ENCODE measurements at regions not wholly inside any gene's neighbourhood (a gene's known extent, or its start where the extent isn't known, plus 50 kb on each side); places are given as distances from the start of the nearest gene placed in this dataset.

DNA sequence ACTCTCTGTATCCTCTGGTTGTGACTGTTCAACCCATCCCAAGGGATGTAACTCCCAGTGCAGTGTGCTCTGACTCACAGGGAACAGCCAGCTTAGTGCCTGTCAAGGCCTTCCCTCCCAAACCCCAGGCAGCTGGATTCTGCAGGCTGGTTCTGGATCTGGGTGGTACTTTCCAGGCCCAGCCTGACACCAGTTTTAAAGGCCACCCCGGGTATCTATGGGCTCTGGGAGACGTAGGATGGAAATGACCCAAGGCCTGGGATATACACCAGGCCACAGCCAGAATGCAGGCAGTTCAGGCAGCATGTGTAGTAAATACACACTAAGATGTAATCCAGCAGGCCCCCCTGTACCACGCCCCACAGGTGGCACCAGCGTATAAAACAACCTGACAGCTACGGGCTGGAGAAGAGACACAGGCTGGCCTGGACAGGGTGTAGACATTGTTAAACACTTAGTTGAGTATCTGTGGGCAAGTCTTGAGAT, 64.2 kb downstream of the SPINK2 start:
- TF ChIP-seq, protein P1, sequence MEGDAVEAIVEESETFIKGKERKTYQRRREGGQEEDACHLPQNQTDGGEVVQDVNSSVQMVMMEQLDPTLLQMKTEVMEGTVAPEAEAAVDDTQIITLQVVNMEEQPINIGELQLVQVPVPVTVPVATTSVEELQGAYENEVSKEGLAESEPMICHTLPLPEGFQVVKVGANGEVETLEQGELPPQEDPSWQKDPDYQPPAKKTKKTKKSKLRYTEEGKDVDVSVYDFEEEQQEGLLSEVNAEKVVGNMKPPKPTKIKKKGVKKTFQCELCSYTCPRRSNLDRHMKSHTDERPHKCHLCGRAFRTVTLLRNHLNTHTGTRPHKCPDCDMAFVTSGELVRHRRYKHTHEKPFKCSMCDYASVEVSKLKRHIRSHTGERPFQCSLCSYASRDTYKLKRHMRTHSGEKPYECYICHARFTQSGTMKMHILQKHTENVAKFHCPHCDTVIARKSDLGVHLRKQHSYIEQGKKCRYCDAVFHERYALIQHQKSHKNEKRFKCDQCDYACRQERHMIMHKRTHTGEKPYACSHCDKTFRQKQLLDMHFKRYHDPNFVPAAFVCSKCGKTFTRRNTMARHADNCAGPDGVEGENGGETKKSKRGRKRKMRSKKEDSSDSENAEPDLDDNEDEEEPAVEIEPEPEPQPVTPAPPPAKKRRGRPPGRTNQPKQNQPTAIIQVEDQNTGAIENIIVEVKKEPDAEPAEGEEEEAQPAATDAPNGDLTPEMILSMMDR (IDR thresholded peaks at IDR 0.05) = no peak
- TF ChIP-seq POLR2A (IDR thresholded peaks at IDR 0.05) (no peak), POLR2AphosphoS5 (IDR thresholded peaks at IDR 0.05) (no peak)

Data from breast epithelium (tissue), 3 donors.